OCI-LY3 (cell line): ENCODE measurements at regions not wholly inside any gene's neighbourhood (a gene's known extent, or its start where the extent isn't known, plus 50 kb on each side); places are given as distances from the start of the nearest gene placed in this dataset.

Source experiments
- H2AFZ ChIP-seq: fragments of 200-600, 300-600 bp; shearing (Covaris generic); 2 replicates; pipeline ENCODE4 v1.6.0; 2014; ENCODE audit warnings: antibody characterized with exemption, low read depth, low read length
- H3K27ac ChIP-seq: fragments of 200-600, 300-600 bp; sonication (generic); 2 replicates; pipeline ENCODE4 v1.5.1; 2014; ENCODE audit warnings: mild to moderate bottlenecking, low read length, moderate library complexity, mixed read lengths
- H3K27me3 ChIP-seq: fragments of 200-600, 300-600 bp; sonication (generic); 2 replicates; pipeline ENCODE4 v1.6.1; 2014; ENCODE audit warnings: low read depth, low read length, mixed read lengths
- H3K36me3 ChIP-seq: fragments of 200-600, 300-600 bp; sonication (generic); replicated peaks from 2 replicates; pipeline ENCODE3; 2014; ENCODE audit warnings: low read depth, low read length, mixed read lengths
- H3K4me1 ChIP-seq: fragments of 300-600, 200-600 bp; sonication (generic); 2 replicates; pipeline ENCODE4 v1.6.1; 2014; ENCODE audit warnings: low read length, mixed read lengths
- H3K4me2 ChIP-seq: fragments of 200-600, 300-600 bp; sonication (generic); 2 replicates; pipeline ENCODE4 v1.6.1; 2014; ENCODE audit warnings: low read length, mixed read lengths
- H3K4me3 ChIP-seq: fragments of 300-600, 200-600 bp; sonication (generic); 2 replicates; pipeline ENCODE4 v1.5.1; 2014; ENCODE audit warnings: antibody characterized with exemption, mild to moderate bottlenecking, low read length, moderate library complexity
- H3K79me2 ChIP-seq: fragments of 300-600, 200-600 bp; shearing (Covaris generic); 2 replicates; pipeline ENCODE4 v1.6.1; 2014; ENCODE audit warnings: mild to moderate bottlenecking, low read length, mixed read lengths
- H3K9ac ChIP-seq: fragments of 300-600, 200-600 bp; shearing (Covaris generic); 2 replicates; pipeline ENCODE4 v1.6.0; 2014; ENCODE audit warnings: mild to moderate bottlenecking, low read length, moderate library complexity
- H3K9me3 ChIP-seq: fragments of 200-600, 300-600 bp; shearing (Covaris generic); 2 replicates; pipeline ENCODE4 v1.6.1; 2014; ENCODE audit warnings: low read length, mixed read lengths; ENCODE audit not compliant: insufficient read depth
- H4K20me1 ChIP-seq: fragments of 200-600, 300-600 bp; sonication (generic); 2 replicates; pipeline ENCODE4 v1.6.1; 2016; ENCODE audit warnings: low read length, mixed read lengths; ENCODE audit not compliant: insufficient read depth
- EZH2phosphoT487 ChIP-seq: fragments of 200-600 bp; shearing (Covaris generic); IDR thresholded peaks from 2 replicates; pipeline ENCODE4 v1.6.1; 2018; ENCODE audit warnings: antibody characterized with exemption, mixed run types, low read depth
- TF ChIP-seq, protein P1 (sequence below): fragments of 200-600, 300-600 bp; sonication (generic); IDR thresholded peaks from 2 replicates; pipeline ENCODE4 v1.5.1; 2014; ENCODE audit warnings: antibody characterized with exemption, low read length, low read depth

DNA sequence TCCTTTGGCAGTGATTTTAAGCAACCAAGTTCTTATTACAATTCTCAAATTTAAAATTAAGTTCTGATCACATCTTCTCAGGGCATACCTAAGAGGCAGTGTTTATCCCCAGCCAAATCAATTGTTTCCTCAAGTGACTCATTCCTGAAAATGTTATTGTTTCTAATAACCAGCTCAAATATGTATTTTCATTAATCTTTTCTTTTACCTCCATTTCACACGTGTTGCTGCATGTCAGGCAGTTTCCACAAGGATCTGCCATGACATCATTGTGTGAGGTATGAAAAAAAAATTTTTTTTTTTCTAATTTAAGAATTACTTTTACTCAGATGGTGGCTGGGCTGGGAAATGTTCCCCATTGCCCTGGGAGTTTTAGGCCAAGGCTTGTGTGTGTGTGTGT, 113.0 kb upstream of the NTRK2 start:
- no peak overlapping the region for H3K4me2 ChIP-seq
- TF ChIP-seq, protein P1, sequence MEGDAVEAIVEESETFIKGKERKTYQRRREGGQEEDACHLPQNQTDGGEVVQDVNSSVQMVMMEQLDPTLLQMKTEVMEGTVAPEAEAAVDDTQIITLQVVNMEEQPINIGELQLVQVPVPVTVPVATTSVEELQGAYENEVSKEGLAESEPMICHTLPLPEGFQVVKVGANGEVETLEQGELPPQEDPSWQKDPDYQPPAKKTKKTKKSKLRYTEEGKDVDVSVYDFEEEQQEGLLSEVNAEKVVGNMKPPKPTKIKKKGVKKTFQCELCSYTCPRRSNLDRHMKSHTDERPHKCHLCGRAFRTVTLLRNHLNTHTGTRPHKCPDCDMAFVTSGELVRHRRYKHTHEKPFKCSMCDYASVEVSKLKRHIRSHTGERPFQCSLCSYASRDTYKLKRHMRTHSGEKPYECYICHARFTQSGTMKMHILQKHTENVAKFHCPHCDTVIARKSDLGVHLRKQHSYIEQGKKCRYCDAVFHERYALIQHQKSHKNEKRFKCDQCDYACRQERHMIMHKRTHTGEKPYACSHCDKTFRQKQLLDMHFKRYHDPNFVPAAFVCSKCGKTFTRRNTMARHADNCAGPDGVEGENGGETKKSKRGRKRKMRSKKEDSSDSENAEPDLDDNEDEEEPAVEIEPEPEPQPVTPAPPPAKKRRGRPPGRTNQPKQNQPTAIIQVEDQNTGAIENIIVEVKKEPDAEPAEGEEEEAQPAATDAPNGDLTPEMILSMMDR, result no peak
- TF ChIP-seq EZH2phosphoT487, result no peak
- H3K79me2 ChIP-seq, result no peaks in the 10 kb centered on the region
- H3K4me1 ChIP-seq, result no peaks in the 10 kb centered on the region
- H3K9ac ChIP-seq, result no peak overlapping the region
- H3K36me3 ChIP-seq, result no peaks in the 10 kb centered on the region
- no peaks in the 10 kb centered on the region for H3K9me3 ChIP-seq
- no peak overlapping the region for H3K27ac ChIP-seq
- H2AFZ ChIP-seq, result no peak overlapping the region
- no peaks in the 10 kb centered on the region for H4K20me1 ChIP-seq
- peaks cover 5% of the 10 kb centered on the region; the same call in 1 of the 2 replicates for H3K27me3 ChIP-seq
- H3K4me3 ChIP-seq, result no peak overlapping the region

DNA sequence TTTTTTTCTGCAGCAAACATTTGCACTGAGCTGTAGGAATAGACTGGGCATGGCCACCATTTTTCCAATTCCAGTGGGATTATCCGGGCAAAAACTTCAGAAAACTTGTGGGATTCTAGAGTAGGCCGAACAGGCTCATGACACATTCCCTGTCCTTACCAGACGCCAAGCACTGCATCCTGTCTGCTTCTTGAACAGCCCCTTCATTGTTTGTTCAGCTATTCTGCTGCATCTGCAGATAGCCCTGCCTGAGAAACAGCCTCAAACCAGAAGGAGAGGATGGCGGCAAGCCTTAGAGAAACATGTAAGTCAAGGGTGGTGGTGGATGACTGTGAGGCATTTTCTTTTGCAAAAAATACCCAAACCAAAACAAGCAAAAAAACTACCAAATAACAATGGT, 111.8 kb upstream of the NTRK2 start:
- Histone ChIP-seq H4K20me1 (no peaks in the 10 kb centered on the region), H3K4me3 (no peak overlapping the region), H3K27me3 (peaks cover 5% of the 10 kb centered on the region; the same call in 1 of the 2 replicates), H3K36me3 (no peaks in the 10 kb centered on the region), H3K4me2 (no peak overlapping the region), H3K9ac (no peak overlapping the region), H3K4me1 (no peaks in the 10 kb centered on the region), H3K27ac (no peak overlapping the region), H2AFZ (no peak overlapping the region), H3K9me3 (no peaks in the 10 kb centered on the region), H3K79me2 (no peaks in the 10 kb centered on the region)
- no peak for TF ChIP-seq EZH2phosphoT487
- TF ChIP-seq, protein P1, result no peak

DNA sequence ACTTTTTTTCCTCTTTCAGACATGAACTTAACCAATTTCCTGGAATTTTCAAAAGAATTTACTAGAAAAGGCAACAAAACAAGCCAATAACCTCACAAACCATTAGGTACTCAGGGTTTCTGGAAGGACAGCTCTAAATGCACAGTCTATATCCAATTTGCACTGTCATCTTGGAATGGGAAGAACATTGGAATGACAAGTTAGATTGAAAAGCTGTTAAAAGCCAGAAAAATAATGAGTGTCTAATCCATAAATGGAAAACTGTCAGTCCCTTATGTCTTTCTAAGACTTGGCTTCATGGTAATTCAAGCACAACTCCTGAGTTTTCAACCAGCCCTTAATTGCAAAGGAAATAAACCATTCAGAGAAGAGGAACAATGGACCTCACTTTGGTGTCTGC, 105.8 kb upstream of the NTRK2 start:
- TF ChIP-seq EZH2phosphoT487, result no peak
- TF ChIP-seq, protein P1, result no peak
- no peaks in the 10 kb centered on the region for H3K36me3 ChIP-seq
- H3K9me3 ChIP-seq, result no peaks in the 10 kb centered on the region
- peaks cover 7% of the 10 kb centered on the region; the same call in 1 of the 2 replicates for H3K27me3 ChIP-seq
- no peaks in the 10 kb centered on the region for H3K4me1 ChIP-seq
- no peaks in the 10 kb centered on the region for H3K79me2 ChIP-seq
- H4K20me1 ChIP-seq, result no peaks in the 10 kb centered on the region
- H3K4me2 ChIP-seq, result no peak overlapping the region
- H3K27ac ChIP-seq, result no peak overlapping the region
- H3K4me3 ChIP-seq, result no peak overlapping the region
- H2AFZ ChIP-seq, result no peak overlapping the region
- H3K9ac ChIP-seq, result no peak overlapping the region

DNA sequence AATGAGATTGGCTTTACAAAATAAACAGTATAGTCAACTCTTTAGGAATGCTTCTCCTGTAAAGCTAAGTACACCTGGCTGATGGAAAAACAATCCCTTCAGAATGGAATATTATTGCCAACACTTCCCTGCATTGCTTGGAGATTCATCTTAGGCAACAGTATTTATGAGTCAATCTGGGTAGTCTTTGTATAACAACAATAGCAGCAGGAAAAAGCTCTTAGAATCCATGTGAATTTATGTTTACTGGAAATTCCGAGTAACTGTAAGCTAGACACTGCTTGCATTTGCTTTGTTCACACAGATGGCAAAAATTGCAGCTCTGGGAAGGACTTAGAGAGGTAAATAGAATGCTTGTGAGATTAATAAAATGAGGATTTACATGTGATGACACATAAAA, 101.7 kb upstream of the NTRK2 start:
- Histone ChIP-seq H3K4me2 (no peak overlapping the region), H3K36me3 (no peaks in the 10 kb centered on the region), H3K9ac (no peak overlapping the region), H3K79me2 (no peaks in the 10 kb centered on the region), H3K9me3 (no peaks in the 10 kb centered on the region), H3K27ac (no peak overlapping the region), H2AFZ (no peak overlapping the region), H3K4me1 (no peaks in the 10 kb centered on the region), H3K4me3 (no peak overlapping the region), H4K20me1 (no peaks in the 10 kb centered on the region), H3K27me3 (0 out of 2 replicates have a peak, but pooled peaks cover 3% of the 10 kb centered on the region)
- no peak for TF ChIP-seq EZH2phosphoT487
- TF ChIP-seq, protein P1, result no peak
